Fibroblast of skin of right biceps (primary cell): ENCODE measurements at regions not wholly inside any gene's neighbourhood (a gene's known extent, or its start where the extent isn't known, plus 50 kb on each side); places are given as distances from the start of the nearest gene placed in this dataset.

ENCODE experiments used
- DNase-seq: peaks from one replicate; pipeline ENCODE4 v3.0.0-alpha.2; 2013

GRCh38 chr14:42145766-42146165 is 539.1 kb downstream of the LRFN5 start:
- no peak for DNase-seq

- DNase-seq = no peak
Measured at GRCh38 chr14:42143114-42143513, 536.4 kb downstream of the LRFN5 start.

DNA sequence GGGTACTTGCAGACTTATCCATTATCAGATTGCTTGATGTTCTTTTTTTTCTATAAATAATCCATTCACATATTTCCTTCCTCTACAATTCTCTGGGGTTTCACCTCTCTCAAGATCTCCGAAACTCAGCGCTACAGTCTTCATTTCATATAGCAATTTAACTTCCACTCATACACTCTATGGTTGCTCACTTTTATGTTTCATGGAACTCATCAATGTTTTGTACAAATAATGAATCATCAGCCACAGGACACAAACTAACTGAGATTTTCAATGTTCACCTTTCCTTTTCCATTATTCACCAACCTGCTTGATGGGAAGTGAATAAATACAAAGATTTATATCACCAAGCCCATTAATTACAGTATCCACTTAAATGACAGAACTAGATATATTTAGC is 534.7 kb downstream of the LRFN5 start:
- DNase-seq = no peak

DNA sequence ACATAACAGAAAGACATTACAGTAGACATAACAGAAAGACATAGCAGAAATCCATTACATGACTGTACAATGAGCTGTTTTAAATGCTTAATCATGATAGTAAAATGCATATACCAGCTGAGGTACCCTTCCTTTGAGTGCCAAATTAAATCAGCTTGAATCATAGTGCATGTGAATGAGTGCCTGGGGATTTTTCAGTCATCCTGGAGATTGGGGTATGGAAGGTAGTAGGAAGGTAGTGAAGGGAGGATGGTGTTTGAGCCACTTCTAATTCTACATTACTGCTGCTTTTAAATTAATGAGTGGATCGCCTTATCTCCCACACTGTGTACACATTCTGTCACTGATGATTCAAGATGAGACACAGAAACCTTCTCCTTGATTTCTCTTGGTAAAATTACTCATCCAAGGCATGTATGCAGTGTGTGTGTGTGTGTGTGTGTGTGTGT is 534.2 kb downstream of the LRFN5 start:
- DNase-seq = peak; percentile 85

GRCh38 chr14:42140001-42140400 is 533.3 kb downstream of the LRFN5 start:
- peak; percentile 38 for DNase-seq

DNA sequence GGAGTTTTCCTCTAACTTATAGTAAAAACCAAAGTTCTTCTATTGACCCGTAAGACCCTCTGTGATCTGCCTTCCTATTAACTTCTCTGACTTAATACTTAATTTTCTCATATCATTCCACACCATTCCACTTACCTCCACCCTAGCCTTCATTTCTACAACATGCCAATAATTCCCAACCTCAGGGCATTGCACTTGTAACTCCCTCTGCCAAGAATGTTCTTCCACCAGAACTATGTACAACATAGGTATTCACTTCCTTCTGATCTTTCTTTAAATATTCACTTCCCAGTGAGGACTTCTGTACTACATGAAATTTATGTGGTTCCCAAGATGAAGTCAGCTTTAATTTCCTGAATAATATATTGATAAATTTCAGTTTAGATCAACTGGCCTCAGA is 531.7 kb downstream of the LRFN5 start:
- no peak for DNase-seq

DNA sequence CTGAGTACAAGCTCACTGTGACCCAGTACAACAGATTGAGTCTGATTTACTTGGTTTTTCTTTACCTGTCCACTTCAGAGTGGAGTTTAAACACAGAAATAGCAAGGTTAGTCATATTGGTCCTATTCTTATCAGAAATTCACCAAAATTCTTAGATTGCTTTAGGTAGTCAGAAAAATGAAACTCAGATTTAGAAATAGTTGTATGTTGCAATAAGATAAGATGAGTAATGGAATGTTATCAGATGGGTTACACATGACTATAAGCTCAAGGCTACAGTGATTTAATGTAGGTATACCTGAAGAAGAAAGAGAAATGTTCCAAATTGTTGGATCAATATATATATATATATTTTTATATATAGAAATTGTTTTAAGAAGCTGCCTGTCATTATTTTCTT is 524.1 kb downstream of the LRFN5 start:
- DNase-seq = no peak

DNA sequence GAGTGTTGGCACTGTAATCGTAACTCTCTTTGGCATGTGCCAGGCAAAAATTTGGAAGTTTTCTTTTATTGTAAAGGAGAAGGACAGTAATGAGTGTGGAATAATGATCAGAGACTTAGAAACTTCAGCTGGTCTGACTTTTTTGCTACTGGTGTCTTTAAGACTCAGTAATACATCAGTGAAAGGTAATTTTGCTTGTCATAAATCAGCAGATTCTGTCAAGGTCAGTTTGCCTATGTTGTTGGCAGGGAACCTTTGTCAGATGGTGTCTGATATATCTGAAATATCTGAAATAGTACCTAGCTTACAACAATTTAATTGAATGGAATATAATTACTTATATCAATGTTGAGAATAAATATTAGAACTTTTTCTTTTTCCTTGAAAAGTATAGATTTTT is 516.9 kb downstream of the LRFN5 start:
- no peak for DNase-seq

GRCh38 chr14:42113358-42114069 is 506.8 kb downstream of the LRFN5 start:
- no peak for DNase-seq

DNA sequence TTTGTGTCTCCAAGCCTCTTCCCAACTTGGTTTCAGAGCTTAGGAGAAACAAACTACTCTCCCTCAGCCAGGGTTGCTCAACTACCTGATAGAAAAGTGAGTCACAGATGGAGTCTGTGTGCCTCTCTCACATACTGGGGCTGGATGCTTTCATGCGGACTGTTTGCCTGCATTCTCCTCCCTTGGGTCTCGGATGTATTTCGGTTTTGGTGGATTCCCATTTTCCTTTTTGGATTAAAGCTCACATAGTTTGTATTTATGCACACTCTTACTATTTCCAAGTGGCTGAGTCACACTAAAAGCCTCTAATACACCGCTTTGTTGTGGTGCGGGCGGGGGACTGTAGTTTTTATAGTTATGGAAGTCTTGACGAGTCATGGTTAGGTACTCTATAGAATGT is 505.4 kb downstream of the LRFN5 start:
- peak; percentile 47 for DNase-seq

DNA sequence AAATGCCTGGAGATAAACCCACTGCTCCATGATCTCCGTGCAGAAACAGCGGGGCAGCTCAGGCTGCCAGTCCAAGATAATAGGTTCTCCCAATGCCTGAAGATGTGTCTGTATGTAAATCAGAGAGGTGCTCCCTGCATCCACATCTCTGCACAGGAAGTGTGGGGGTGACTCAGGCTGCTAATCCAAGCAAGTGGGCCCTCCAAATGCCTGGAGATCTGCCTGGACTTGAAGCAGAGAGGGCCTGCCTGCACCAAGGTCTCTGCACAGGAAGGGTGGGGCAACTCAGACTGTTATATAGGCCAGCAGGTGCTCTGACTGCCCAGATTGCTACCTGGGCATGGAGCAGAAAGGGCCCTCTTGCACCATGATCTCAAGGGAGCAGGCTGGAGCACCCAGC is 504.7 kb downstream of the LRFN5 start:
- DNase-seq = no peak

DNA sequence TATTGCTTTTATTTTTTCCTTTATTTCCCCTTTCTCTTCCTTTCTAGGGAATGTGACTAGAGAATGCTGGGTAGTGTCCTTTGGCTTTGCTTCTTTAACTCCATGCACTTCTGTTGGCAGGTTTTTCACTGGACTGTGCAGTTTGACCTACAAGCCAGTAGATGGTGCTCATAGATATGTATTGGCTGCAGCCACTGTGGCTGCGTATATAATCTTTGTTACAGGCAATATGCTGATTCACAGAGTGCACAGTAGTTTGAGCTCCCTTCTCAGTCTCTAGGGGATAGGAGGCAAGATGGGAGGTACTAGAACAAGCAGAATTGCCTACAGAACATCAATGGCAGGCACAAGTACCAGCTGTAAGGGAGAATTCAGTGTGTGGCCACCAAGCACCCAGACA is 503.5 kb downstream of the LRFN5 start:
- peak; percentile 62 for DNase-seq

- DNase-seq = no peak
Measured at GRCh38 chr14:42095155-42095554, 488.5 kb downstream of the LRFN5 start.

DNA sequence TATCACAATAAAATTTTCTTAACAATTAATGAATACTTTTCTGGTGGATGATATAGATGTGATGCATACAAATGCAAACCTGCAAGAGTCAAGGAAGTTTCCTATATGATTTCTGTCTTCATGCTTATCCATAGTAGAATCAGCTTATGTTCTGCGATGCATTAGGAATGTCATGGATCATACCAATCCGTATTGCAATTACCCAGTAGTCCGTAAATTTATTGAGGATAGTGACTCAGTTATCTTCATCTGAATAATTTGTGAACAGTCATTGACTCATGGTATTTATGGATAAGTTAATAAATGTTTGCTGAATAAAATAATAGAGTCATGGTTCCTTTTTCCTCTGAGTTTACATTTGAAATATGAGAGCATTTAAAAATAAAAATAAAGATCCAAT is 483.4 kb downstream of the LRFN5 start:
- peak; percentile 12 for DNase-seq

DNA sequence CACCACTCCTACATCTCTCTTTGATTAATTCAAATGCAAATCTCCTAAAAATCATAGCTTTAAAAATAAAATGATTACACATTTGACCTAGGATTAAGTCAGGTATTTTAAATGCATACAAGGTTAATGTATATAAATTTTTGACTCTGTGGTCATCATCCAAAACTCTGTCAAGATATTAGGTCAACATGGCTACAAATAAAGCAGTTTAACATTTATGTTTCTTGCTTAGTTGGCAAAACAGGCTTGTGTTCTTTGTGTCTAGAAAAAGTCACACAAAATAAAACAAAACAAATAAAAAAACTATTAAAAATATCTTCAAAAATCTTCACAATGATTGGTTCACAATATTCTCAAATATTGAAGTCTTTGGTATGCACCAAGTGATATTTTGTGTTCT is 473.2 kb downstream of the LRFN5 start:
- DNase-seq = no peak

DNA sequence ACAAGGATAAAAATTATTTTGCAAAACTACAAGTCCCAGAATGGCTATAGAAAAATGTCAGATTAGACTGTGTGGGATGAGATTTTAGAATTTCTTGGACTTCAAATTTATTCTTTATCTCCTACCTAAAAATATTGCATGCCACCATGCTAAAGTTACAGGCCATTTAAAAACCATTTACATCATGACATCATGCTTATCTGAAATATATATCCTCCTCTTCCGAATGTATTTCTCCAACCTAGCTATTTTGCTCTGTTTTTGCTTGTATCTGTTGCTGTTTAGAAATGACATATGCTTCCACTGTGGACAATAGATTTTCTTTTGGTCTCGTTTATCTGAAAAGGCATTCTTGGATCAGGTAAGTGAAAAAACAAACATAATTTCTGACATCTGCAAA is 471.7 kb downstream of the LRFN5 start:
- DNase-seq = no peak

DNA sequence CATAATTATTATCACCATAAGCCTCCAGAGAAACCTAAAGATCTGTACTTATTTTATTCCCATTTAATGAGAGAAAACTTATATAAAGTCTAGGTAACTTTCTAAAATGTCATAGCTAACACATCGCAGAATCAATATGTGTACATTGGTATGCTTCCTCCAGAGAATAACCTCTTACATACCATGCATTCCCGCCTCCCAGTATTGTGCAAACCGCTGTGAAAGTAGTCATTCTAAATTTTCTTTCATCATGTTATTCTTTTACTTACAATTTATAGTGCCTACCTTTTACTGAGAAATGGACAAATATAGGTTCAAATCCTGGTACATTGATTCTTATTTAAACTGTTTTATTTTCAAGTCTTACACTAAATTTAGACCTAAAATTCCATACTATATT is 463.4 kb downstream of the LRFN5 start:
- DNase-seq = peak; percentile 41

- peak; percentile 35 for DNase-seq
Measured at GRCh38 chr14:42057111-42057510, 450.4 kb downstream of the LRFN5 start.

- peak; percentile 53 for DNase-seq
Measured at GRCh38 chr14:42047421-42048055, 440.9 kb downstream of the LRFN5 start.

GRCh38 chr14:42045383-42045782 is 438.7 kb downstream of the LRFN5 start:
- peak; percentile 73 for DNase-seq

GRCh38 chr14:42028607-42029006 is 421.9 kb downstream of the LRFN5 start:
- DNase-seq = no peak

GRCh38 chr14:42027271-42027670 is 420.6 kb downstream of the LRFN5 start:
- peak; percentile 1 for DNase-seq

GRCh38 chr14:42023452-42023851 is 416.8 kb downstream of the LRFN5 start:
- no peak for DNase-seq

DNA sequence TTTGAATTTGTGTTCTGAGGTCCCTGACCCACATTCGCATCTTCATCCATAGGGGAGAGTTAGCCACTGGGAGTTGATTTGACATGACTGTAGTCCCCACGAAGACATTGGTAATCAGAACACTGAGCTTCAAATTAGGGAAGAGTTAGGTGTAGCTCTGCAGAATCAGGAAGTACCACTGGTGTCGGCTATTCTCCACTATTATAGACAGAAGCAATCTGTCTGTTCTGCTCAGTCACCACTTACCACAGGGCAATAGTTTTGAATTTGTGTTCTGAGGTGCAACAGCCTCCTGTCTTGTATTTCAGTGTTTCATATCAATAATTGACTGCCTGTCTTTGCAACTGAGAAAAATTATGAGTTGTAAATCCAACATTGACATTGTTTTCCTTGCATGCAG is 407.6 kb downstream of the LRFN5 start:
- no peak for DNase-seq

DNA sequence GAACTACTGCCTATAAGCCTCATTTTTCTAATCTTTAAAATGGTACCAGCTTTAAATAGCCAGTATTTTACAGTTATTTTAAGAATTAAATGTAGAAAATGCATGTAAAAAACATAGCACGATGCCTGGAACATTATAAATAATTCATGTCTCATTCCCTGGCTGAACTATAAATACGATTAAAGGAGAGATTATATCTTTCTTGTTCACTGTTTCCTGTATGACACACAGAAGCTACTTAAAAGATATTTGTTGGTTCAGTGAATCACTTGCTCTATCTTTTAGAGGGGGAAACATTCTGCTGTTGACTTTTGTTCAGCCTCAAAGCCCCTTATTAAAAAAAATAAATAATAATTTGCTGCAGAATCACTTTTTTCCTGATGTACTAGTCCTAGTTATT is 406.9 kb downstream of the LRFN5 start:
- DNase-seq = peak; percentile 39
